ENCODE measurements at regions not wholly inside any gene's neighbourhood (a gene's known extent, or its start where the extent isn't known, plus 50 kb on each side); places are given as distances from the start of the nearest gene placed in this dataset.

- TF ChIP-seq CTCF (IDR thresholded peaks at IDR 0.05) (no peak), TCF7L2 (IDR thresholded peaks at IDR 0.05; ENCODE audit: low read depth, low read length) (no peak), REST (IDR thresholded peaks at IDR 0.05; ENCODE audit: insufficient read depth in 1 of 2, low read depth in 2 of 2, low read length in 1 of 2) (no peak), POLR2AphosphoS5 (IDR thresholded peaks at IDR 0.05; ENCODE audit: low read depth, low read length) (no peak)
Observed at GRCh38 chr14:94833633-94834032, 63.7 kb upstream of the GSC start.
